GM13976 (cell line): ENCODE measurements at regions not wholly inside any gene's neighbourhood (a gene's known extent, or its start where the extent isn't known, plus 50 kb on each side); places are given as distances from the start of the nearest gene placed in this dataset.

Experiments
- DNase-seq: peaks from one replicate; pipeline ENCODE4 v3.0.0; 2012; ENCODE audit warnings: low spot score
- CTCF ChIP-seq: IDR thresholded peaks from 2 replicates; pipeline ENCODE4 v1.5.1; 2012; ENCODE audit warnings: borderline replicate concordance, mild to moderate bottlenecking; ENCODE audit not compliant: insufficient read depth; ENCODE audit errors: extremely low read depth, missing control alignments, control extremely low read depth
- in situ Hi-C: fragments of 300-500 bp; cut with MboI; formaldehyde crosslinking; loops from one replicate; pipeline ENCODE4 v1.12.0; 2022; ENCODE audit warnings: low sequenced_read_pairs, mixed read lengths, inconsistent platforms; ENCODE audit not compliant: unreplicated experiment

GRCh38 chr22:49073873-49074417, 753.7 kb downstream of the BRD1 start:
- TF ChIP-seq CTCF: no peak
- in situ Hi-C loops: no loop called here
- DNase-seq: no peak

- TF ChIP-seq CTCF: no peak
- in situ Hi-C loops: no loop called here
- DNase-seq: no peak
Observed at GRCh38 chr22:49072996-49073645, 754.6 kb downstream of the BRD1 start.

- in situ Hi-C loops: no loop called here
- TF ChIP-seq CTCF: no peak
- DNase-seq: no peak
Observed at GRCh38 chr22:49070501-49070900, 757.2 kb downstream of the BRD1 start.

- in situ Hi-C loops: no loop called here
- no peak for DNase-seq
- no peak for TF ChIP-seq CTCF
Observed at GRCh38 chr22:49068861-49069500, 758.7 kb downstream of the BRD1 start.

- in situ Hi-C loops: no loop called here
Observed at GRCh38 chr22:49067504-49067903, 760.2 kb downstream of the BRD1 start.

GRCh38 chr22:49066619-49067018, 761.1 kb downstream of the BRD1 start:
- no peak for TF ChIP-seq CTCF
- DNase-seq: no peak
- in situ Hi-C loops: no loop called here

More at GRCh38 chr22:49067504-49067903, 760.2 kb downstream of the BRD1 start:
- DNase-seq: no peak
- TF ChIP-seq CTCF: no peak

GRCh38 chr22:49064836-49065235, 762.8 kb downstream of the BRD1 start:
- DNase-seq: no peak
- in situ Hi-C loops: no loop called here
- TF ChIP-seq CTCF: no peak
